ENCODE measurements at regions not wholly inside any gene's neighbourhood (a gene's known extent, or its start where the extent isn't known, plus 50 kb on each side); places are given as distances from the start of the nearest gene placed in this dataset.

DNA sequence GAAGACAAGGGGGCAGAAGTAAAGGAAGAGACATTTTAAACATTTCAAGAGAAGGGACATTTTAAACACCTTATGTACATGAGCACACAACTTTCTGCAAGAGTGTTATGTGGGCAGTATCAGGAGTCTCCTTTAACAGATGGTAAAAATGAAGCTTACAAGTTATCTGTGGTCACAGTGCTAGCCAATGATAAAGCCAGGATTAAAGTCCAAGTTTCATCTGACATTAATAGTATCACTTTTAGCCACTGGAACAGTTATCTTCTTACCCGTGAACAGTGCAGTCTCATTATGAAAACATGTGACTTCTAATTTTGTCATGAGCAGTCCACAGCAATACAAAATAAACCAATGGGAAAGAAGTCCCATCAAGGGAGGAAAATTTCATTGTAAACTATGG is 627.9 kb upstream of the AGA start:
- TF ChIP-seq EZH2 (IDR thresholded peaks at IDR 0.05) (no peak), POLR2AphosphoS5 (IDR thresholded peaks at IDR 0.05; ENCODE audit: borderline replicate concordance, low read depth, low read length) (no peak)
